ENCODE measurements at regions not wholly inside any gene's neighbourhood (a gene's known extent, or its start where the extent isn't known, plus 50 kb on each side); places are given as distances from the start of the nearest gene placed in this dataset.

GRCh38 chr2:185663811-185664210 is 74.8 kb upstream of the FSIP2 start:
- intact Hi-C loops (cut with micrococcal nuclease; ENCODE audit: unreplicated experiment): no loop called here
- no peak for TF ChIP-seq CTCF (IDR thresholded peaks at IDR 0.05; ENCODE audit: unreplicated experiment)
- Mint-ChIP-seq H3K27ac (ENCODE audit: unreplicated experiment) (no peak overlapping the region), H3K36me3 (ENCODE audit: insufficient read depth, unreplicated experiment) (no peaks in the 10 kb centered on the region), H3K4me3 (ENCODE audit: low read depth, unreplicated experiment) (no peak overlapping the region), H3K27me3 (ENCODE audit: unreplicated experiment) (no peaks in the 10 kb centered on the region), H3K4me1 (ENCODE audit: low read depth, unreplicated experiment) (peaks cover 9% of the 10 kb centered on the region), H3K9me3 (ENCODE audit: low read depth, unreplicated experiment) (no peaks in the 10 kb centered on the region)
- BruUV-seq (replicated peaks): no TSS peak
- CTCF ChIA-PET: no interaction called here
- DNase-seq: no peak

GRCh38 chr2:185664384-185664783 is 74.2 kb upstream of the FSIP2 start:
- intact Hi-C loops (cut with micrococcal nuclease; ENCODE audit: unreplicated experiment): no loop called here
- Mint-ChIP-seq H3K36me3 (ENCODE audit: insufficient read depth, unreplicated experiment) (no peaks in the 10 kb centered on the region), H3K4me1 (ENCODE audit: low read depth, unreplicated experiment) (peaks cover 9% of the 10 kb centered on the region), H3K4me3 (ENCODE audit: low read depth, unreplicated experiment) (no peak overlapping the region), H3K27me3 (ENCODE audit: unreplicated experiment) (no peaks in the 10 kb centered on the region), H3K27ac (ENCODE audit: unreplicated experiment) (no peak overlapping the region), H3K9me3 (ENCODE audit: low read depth, unreplicated experiment) (peaks cover 2% of the 10 kb centered on the region)
- CTCF ChIA-PET: interaction anchor here (0.6 kb wide), 1 partner anchor 1061 kb away, joined by 3 read pairs; no protein-coding TSS in a partner anchor
- TF ChIP-seq CTCF (IDR thresholded peaks at IDR 0.05; ENCODE audit: unreplicated experiment): no peak
- DNase-seq: no peak
- no TSS peak for BruUV-seq (replicated peaks)

- Mint-ChIP-seq H3K9me3 (ENCODE audit: low read depth, unreplicated experiment) (peaks cover 3% of the 10 kb centered on the region), H3K4me1 (ENCODE audit: low read depth, unreplicated experiment) (peaks cover 9% of the 10 kb centered on the region), H3K36me3 (ENCODE audit: insufficient read depth, unreplicated experiment) (no peaks in the 10 kb centered on the region), H3K27me3 (ENCODE audit: unreplicated experiment) (no peaks in the 10 kb centered on the region), H3K27ac (ENCODE audit: unreplicated experiment) (no peak overlapping the region), H3K4me3 (ENCODE audit: low read depth, unreplicated experiment) (no peak overlapping the region)
- BruUV-seq (replicated peaks): no TSS peak
- no peak for DNase-seq
- intact Hi-C loops (cut with micrococcal nuclease; ENCODE audit: unreplicated experiment): no loop called here
- CTCF ChIA-PET: no interaction called here
- TF ChIP-seq CTCF (IDR thresholded peaks at IDR 0.05; ENCODE audit: unreplicated experiment): no peak
Observed at GRCh38 chr2:185665251-185665814, 73.3 kb upstream of the FSIP2 start.

- DNase-seq: no peak
- H3K4me1 Mint-ChIP-seq (ENCODE audit: low read depth, unreplicated experiment): peaks cover 9% of the 10 kb centered on the region
- TF ChIP-seq CTCF (IDR thresholded peaks at IDR 0.05; ENCODE audit: unreplicated experiment): no peak
- no peaks in the 10 kb centered on the region for H3K27me3 Mint-ChIP-seq (ENCODE audit: unreplicated experiment)
- BruUV-seq (replicated peaks): no TSS peak
- H3K9me3 Mint-ChIP-seq (ENCODE audit: low read depth, unreplicated experiment): peaks cover 3% of the 10 kb centered on the region
- H3K36me3 Mint-ChIP-seq (ENCODE audit: insufficient read depth, unreplicated experiment): no peaks in the 10 kb centered on the region
- no peak overlapping the region for H3K27ac Mint-ChIP-seq (ENCODE audit: unreplicated experiment)
- CTCF ChIA-PET: no interaction called here
- no peak overlapping the region for H3K4me3 Mint-ChIP-seq (ENCODE audit: low read depth, unreplicated experiment)
- intact Hi-C loops (cut with micrococcal nuclease; ENCODE audit: unreplicated experiment): no loop called here
Observed at GRCh38 chr2:185667452-185667851, 71.2 kb upstream of the FSIP2 start.
